Left lung (tissue), 4 donors: ENCODE measurements at regions not wholly inside any gene's neighbourhood (a gene's known extent, or its start where the extent isn't known, plus 50 kb on each side); places are given as distances from the start of the nearest gene placed in this dataset.

Experiments
- ATAC-seq: fragments of 200-7000 bp; cut with Tn5 transposase; one replicate; pipeline ENCODE4 v1.9.1; 2020; ENCODE audit warnings: moderate library complexity
- DNase-seq, 4 donors: peaks; one replicate each; pipeline ENCODE4 v3.0.0-alpha.2; 2013 to 2020
- H3K27ac ChIP-seq, 2 donors: fragments of 200-600 bp; sonication (generic) in 1 of 2; one replicate each; pipeline versions ENCODE4 v1.5.0 to v1.8.0; 2020 to 2021
- H3K27me3 ChIP-seq, 2 donors: fragments of 200-600 bp; sonication (generic) in 1 of 2; one replicate each; pipeline versions ENCODE4 v1.5.0 to v1.8.0; 2020 to 2021
- H3K36me3 ChIP-seq, 2 donors: fragments of 200-600 bp; sonication (generic) in 1 of 2; one replicate each; pipeline versions ENCODE4 v1.5.0 to v1.8.0; 2020 to 2021
- H3K4me1 ChIP-seq, 2 donors: fragments of 200-600 bp; one replicate each; pipeline ENCODE4 v1.8.0; 2021
- H3K4me3 ChIP-seq, 2 donors: fragments of 200-600 bp; sonication (generic) in 1 of 2; one replicate each; pipeline versions ENCODE4 v1.5.0 to v1.8.0; 2020 to 2021; ENCODE audit warnings: mild to moderate bottlenecking in 1 of 2
- H3K9me3 ChIP-seq, 2 donors: fragments of 200-600 bp; sonication (generic) in 1 of 2; one replicate each; pipeline versions ENCODE4 v1.5.0 to v1.8.0; 2020 to 2021
- intact Hi-C, 2 donors: fragments of 100-400 bp; cut with DNase I; formaldehyde crosslinking; loops; one replicate each; pipeline versions ENCODE4 v1.11.2 to v1.14.2; 2022
- TF ChIP-seq, protein P1 (sequence below), 2 donors: fragments of 200-600 bp; sonication (generic) in 1 of 2; IDR thresholded peaks; one replicate each; pipeline versions ENCODE4 v1.5.0 to v1.8.0; 2021; ENCODE audit warnings: antibody characterized with exemption in 2 of 2
- donor health status: DM: no; HTN: yes; CAD: no.
- donor health status: DM: no; HTN: no; CAD: no.

GRCh38 chr2:120630031-120630701, 105.5 kb upstream of the GLI2 start:
- peak; percentile 51 for ATAC-seq
- H3K36me3 ChIP-seq, result no peaks in the 10 kb centered on the region
- DNase-seq, result peak in 1 of 4 donors; percentile 54
- H3K27me3 ChIP-seq, result no peaks in the 10 kb centered on the region
- TF ChIP-seq, protein P1, sequence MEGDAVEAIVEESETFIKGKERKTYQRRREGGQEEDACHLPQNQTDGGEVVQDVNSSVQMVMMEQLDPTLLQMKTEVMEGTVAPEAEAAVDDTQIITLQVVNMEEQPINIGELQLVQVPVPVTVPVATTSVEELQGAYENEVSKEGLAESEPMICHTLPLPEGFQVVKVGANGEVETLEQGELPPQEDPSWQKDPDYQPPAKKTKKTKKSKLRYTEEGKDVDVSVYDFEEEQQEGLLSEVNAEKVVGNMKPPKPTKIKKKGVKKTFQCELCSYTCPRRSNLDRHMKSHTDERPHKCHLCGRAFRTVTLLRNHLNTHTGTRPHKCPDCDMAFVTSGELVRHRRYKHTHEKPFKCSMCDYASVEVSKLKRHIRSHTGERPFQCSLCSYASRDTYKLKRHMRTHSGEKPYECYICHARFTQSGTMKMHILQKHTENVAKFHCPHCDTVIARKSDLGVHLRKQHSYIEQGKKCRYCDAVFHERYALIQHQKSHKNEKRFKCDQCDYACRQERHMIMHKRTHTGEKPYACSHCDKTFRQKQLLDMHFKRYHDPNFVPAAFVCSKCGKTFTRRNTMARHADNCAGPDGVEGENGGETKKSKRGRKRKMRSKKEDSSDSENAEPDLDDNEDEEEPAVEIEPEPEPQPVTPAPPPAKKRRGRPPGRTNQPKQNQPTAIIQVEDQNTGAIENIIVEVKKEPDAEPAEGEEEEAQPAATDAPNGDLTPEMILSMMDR (IDR thresholded peaks at IDR 0.05), result no peak
- H3K9me3 ChIP-seq, result no peaks in the 10 kb centered on the region
- no peak overlapping the region for H3K4me3 ChIP-seq
- intact Hi-C loops, result no loop called here
- no peak overlapping the region for H3K27ac ChIP-seq
- no peaks in the 10 kb centered on the region for H3K4me1 ChIP-seq

DNA sequence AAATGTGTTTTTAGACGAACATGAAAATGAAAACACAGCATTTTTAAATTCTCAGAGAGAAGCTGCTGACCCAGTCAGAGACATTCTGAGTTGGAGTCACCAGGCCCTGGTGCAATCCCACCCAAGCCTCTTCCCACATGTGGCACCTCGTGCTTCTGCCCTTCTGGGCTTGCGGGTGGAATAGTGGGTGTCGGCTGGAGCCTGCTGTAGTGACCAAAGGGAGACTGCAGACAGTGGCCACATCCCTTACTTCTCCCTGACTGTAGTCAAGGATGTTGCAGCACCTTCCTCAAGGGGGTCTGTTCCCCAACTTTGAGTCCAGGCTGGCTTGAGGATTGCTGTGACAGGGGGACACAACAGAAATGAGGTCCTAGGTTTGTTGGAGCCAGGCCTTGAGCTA, 104.4 kb upstream of the GLI2 start:
- Histone ChIP-seq H3K27me3 (no peaks in the 10 kb centered on the region), H3K4me3 (no peak overlapping the region), H3K36me3 (no peaks in the 10 kb centered on the region), H3K4me1 (no peaks in the 10 kb centered on the region), H3K27ac (no peak overlapping the region), H3K9me3 (no peaks in the 10 kb centered on the region)
- intact Hi-C loops, result no loop called here
- DNase-seq (peak in 1 of 4 donors; percentile 33), ATAC-seq (no peak)
- TF ChIP-seq, protein P1 (IDR thresholded peaks at IDR 0.05), result no peak

DNA sequence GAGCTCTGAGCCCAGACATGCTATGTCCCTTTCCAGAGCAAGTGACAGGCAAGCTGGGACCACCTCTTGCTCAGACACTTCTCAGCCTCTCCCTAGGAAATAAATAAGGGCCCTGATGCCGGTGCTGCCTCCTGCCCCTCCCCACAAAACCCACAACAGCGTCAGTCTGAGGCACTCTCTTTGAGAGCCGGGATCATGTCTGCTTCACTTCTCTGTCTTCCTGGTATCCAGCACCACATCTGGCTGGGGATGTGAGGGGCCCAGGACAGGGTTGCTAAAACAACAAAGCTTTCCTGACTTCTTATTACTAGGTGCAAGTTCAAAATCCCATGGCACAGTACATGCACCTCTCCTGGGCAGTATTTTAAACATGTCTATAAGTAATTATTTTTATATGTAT, 103.9 kb upstream of the GLI2 start:
- Histone ChIP-seq H3K27ac (no peak overlapping the region), H3K4me1 (no peaks in the 10 kb centered on the region), H3K4me3 (no peak overlapping the region), H3K9me3 (no peaks in the 10 kb centered on the region), H3K27me3 (no peaks in the 10 kb centered on the region), H3K36me3 (no peaks in the 10 kb centered on the region)
- ATAC-seq, result no peak
- DNase-seq, result no peak
- TF ChIP-seq, protein P1 (IDR thresholded peaks at IDR 0.05), result no peak
- intact Hi-C loops, result no loop called here

DNA sequence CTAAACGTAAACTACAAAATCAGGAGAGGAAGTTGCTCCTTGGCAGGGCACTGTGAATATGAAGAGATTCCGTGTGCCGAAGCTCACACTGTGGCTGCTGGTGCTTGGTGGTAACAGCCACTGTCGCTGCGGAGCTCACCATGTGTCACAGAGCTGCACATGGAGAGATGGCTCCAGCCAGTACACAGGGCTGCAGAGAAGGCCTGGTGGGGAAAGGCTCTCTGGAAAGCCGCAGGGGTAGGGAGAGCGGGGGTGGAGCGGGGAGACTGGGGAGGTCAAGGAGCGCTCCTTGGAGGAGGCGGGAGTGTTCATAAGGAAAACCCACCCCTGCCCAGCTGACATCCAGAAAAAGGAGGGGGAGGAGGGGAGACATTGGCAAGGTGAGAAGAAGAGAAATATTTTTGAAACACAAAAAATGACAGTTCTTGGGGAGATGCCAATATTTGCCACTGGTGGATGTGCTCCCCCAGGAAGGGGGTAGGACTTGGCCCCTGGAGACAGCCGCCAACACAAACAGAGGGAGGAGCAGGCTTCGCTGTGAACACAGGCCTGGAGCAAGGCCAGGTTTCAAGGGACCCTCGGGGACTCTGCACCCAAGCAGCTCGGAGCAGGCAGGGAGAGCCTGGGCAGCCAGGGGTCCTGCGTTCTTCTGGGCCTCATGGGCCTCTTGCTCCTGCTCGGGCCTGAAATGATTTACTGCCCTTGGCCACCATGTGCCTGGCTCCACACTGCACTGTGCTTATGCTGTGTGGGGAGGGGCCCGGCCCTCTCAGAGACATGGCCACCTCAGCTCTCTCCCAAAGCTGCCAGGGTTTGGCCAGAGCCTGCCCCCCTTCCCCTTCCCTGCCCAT, 102.6 kb upstream of the GLI2 start:
- no peaks in the 10 kb centered on the region for H3K27me3 ChIP-seq
- no peak for ATAC-seq
- no peaks in the 10 kb centered on the region for H3K4me1 ChIP-seq
- H3K4me3 ChIP-seq, result no peak overlapping the region
- H3K9me3 ChIP-seq, result no peaks in the 10 kb centered on the region
- intact Hi-C loops, result no loop called here
- TF ChIP-seq, protein P1 (IDR thresholded peaks at IDR 0.05), result no peak
- no peak overlapping the region for H3K27ac ChIP-seq
- H3K36me3 ChIP-seq, result no peaks in the 10 kb centered on the region
- DNase-seq, result peak in 1 of 4 donors; percentile 57

- intact Hi-C loops, result no loop called here
- Histone ChIP-seq H3K4me3 (no peak overlapping the region), H3K27me3 (no peaks in the 10 kb centered on the region), H3K4me1 (no peaks in the 10 kb centered on the region), H3K36me3 (no peaks in the 10 kb centered on the region), H3K9me3 (no peaks in the 10 kb centered on the region), H3K27ac (no peak overlapping the region)
- DNase-seq, result no peak
- ATAC-seq, result no peak
- TF ChIP-seq, protein P1 (IDR thresholded peaks at IDR 0.05), result no peak
Observed at GRCh38 chr2:120634533-120634932, 101.1 kb upstream of the GLI2 start.
